Spleen (tissue), 11 donors: ENCODE measurements at regions not wholly inside any gene's neighbourhood (a gene's known extent, or its start where the extent isn't known, plus 50 kb on each side); places are given as distances from the start of the nearest gene placed in this dataset.
"Not testable (repeated sequence)": the region's sequence is repeated elsewhere in the genome, so short reads cannot be mapped to it uniquely, and the experiment has no call there.

Source experiments
- DNase-seq: peaks from one replicate; pipeline ENCODE4 v3.0.0-alpha.2; 2020
- H3K27ac ChIP-seq, 8 donors: fragments of 200-600 bp; sonication (generic) in 7 of 8; 1 replicate in 4 of 8; 2 replicates in 4 of 8; pipeline versions ENCODE4 v1.5.0 to v1.8.0; 2016 to 2021; ENCODE audit warnings: inconsistent platforms in 4 of 8, mild to moderate bottlenecking in 4 of 8, moderate library complexity in 1 of 8
- H3K27me3 ChIP-seq, 7 donors: fragments of 200-600 bp; sonication (generic) in 6 of 7; replicated peaks in 1 of 7; 1 replicate in 4 of 7; 2 replicates in 3 of 7; pipeline versions ENCODE4 v1.5.0 to v1.8.0; 2016 to 2021; ENCODE audit warnings: inconsistent platforms in 3 of 7, mild to moderate bottlenecking in 1 of 7
- H3K36me3 ChIP-seq, 6 donors: fragments of 200-600 bp; sonication (generic) in 5 of 6; 1 replicate in 4 of 6; 2 replicates in 2 of 6; pipeline versions ENCODE4 v1.5.0 to v1.8.0; 2016 to 2021; ENCODE audit warnings: inconsistent platforms in 2 of 6
- H3K4me1 ChIP-seq, 6 donors: fragments of 200-600 bp; sonication (generic) in 5 of 6; 1 replicate in 3 of 6; 2 replicates in 3 of 6; pipeline versions ENCODE4 v1.5.0 to v1.8.0; 2016 to 2021; ENCODE audit warnings: inconsistent platforms in 3 of 6
- H3K4me3 ChIP-seq, 8 donors: fragments of 200-600 bp; sonication (generic) in 7 of 8; 1 replicate in 4 of 8; 2 replicates in 4 of 8; pipeline versions ENCODE4 v1.5.0 to v1.8.0; 2016 to 2021; ENCODE audit warnings: inconsistent platforms in 4 of 8, mild to moderate bottlenecking in 4 of 8, moderate library complexity in 2 of 8
- H3K9me3 ChIP-seq, 8 donors: fragments of 200-600 bp; sonication (generic) in 7 of 8; 1 replicate in 4 of 8; 2 replicates in 4 of 8; pipeline versions ENCODE4 v1.5.0 to v1.8.0; 2016 to 2021; ENCODE audit warnings: inconsistent platforms in 4 of 8
- CTCF ChIP-seq, 11 experiments: fragments of 200-600 bp in 7 of 11; fragments of 450-650 bp in 4 of 11; sonication (generic) in 4 of 11; IDR thresholded peaks in 8 of 11; conservative IDR thresholded peaks in 3 of 11; 1 replicate in 7 of 11; 2 replicates in 4 of 11; pipeline versions ENCODE4 v1.4.0 to v1.8.0; 2016 to 2021; ENCODE audit warnings: antibody characterized with exemption in 11 of 11, inconsistent platforms in 4 of 11, mild to moderate bottlenecking in 1 of 11
- POLR2A ChIP-seq, 3 donors: fragments of 450-650 bp; IDR thresholded peaks; one replicate each; pipeline ENCODE4 v1.5.1; 2017; ENCODE audit warnings: antibody characterized with exemption in 3 of 3, mild to moderate bottlenecking in 1 of 3
- POLR2AphosphoS5 ChIP-seq, 3 donors: sonication (generic); formaldehyde crosslinking; IDR thresholded peaks; one replicate each; pipeline ENCODE4 v1.5.1; 2017; ENCODE audit warnings: antibody characterized with exemption in 3 of 3
- WGBS, 5 donors: extraction: QIAGEN DNeasy Blood & Tissue Kit in 3 of 5; methylation state at CpG; one replicate each; pipeline versions ENCODE4 v1.1.5 to v1.1.7; 2013 to 2018; 5-methylcytosine and 5-hydroxymethylcytosine counted together
- intact Hi-C: fragments of 100-400 bp; cut with DNase I; formaldehyde crosslinking; loops from one replicate; pipeline ENCODE4 v1.15.0; 2023; ENCODE audit warnings: low total_unique reads
- donor health status: healthy with polysubstance abuse.
- donor health status: DM: no; HTN: no; CAD: no; lungs with moderate emphysema.
- donor health status: DM: no; HTN: no; CAD: no.
- donor health status: Bipolar disorder and iron deficiency.
- donor health status: healthy.
- donor health status: DM: no; HTN: no; CAD: no.
- donor health status: DM: yes; HTN: yes; CAD: no.

DNA sequence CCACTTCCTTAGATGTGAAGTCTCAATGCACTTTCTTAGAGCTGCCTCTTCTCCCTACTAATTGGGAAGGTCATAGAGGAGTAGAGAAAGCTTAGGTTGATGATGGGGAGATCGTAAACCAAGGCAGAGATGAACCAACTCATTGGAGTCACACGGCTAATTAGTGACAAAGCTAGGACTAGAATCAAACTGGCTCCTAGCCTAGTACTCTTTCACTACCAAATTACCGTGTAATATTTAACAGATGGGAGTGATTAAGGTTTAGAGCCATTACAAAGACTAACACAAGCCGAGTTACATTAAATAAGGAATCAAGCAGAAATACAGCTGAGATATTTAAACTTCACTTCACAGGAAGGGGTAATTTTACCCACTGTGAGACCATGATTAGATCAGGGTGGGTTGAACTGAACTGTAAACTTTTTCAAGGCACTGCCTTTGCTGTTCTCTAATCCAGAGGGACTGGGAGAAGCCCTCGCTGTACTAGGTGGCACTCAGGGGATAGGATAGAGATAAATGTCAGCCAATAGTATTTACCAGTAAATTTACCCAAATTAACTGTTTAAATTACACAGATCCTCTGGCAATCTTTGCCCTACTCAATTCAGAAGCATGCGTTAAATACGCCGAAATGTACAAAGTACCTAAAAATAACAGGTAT is 166.4 kb upstream of the PIK3R1 start:
- TF ChIP-seq CTCF (IDR thresholded peaks at IDR 0.05 in 8 of 11, conservative IDR thresholded peaks at IDR 0.05 in 3 of 11) = no peak
- TF ChIP-seq POLR2A (IDR thresholded peaks at IDR 0.05) = no peak
- no peak for TF ChIP-seq POLR2AphosphoS5 (IDR thresholded peaks at IDR 0.05)
- intact Hi-C loops = no loop called here
- H3K4me3 ChIP-seq = no peak overlapping the region
- 84 to 96% (median 87%) methylated on average over 8 of the region's 8 CpGs for WGBS, 5 donors
- H3K36me3 ChIP-seq = no peaks in the 10 kb centered on the region
- DNase-seq = no peak
- peaks cover 0 to 30% (median 16%) of the 10 kb centered on the region in 8 donors for H3K9me3 ChIP-seq
- H3K4me1 ChIP-seq = no peaks in the 10 kb centered on the region
- no peaks in the 10 kb centered on the region for H3K27me3 ChIP-seq
- H3K27ac ChIP-seq = no peak overlapping the region

GRCh38 chr5:68048516-68048915 is 167.0 kb upstream of the PIK3R1 start:
- Histone ChIP-seq H3K9me3 (peaks cover 0 to 30% (median 16%) of the 10 kb centered on the region in 8 donors), H3K36me3 (no peaks in the 10 kb centered on the region), H3K4me1 (no peaks in the 10 kb centered on the region), H3K4me3 (no peak overlapping the region), H3K27ac (no peak overlapping the region), H3K27me3 (no peaks in the 10 kb centered on the region)
- WGBS, 5 donors = 89 to 97% (median 96%) methylated on average over 3 of the region's 3 CpGs
- intact Hi-C loops = no loop called here
- TF ChIP-seq POLR2AphosphoS5 (IDR thresholded peaks at IDR 0.05) (no peak), POLR2A (IDR thresholded peaks at IDR 0.05) (no peak), CTCF (IDR thresholded peaks at IDR 0.05 in 8 of 11, conservative IDR thresholded peaks at IDR 0.05 in 3 of 11) (no peak)
- DNase-seq = no peak

DNA sequence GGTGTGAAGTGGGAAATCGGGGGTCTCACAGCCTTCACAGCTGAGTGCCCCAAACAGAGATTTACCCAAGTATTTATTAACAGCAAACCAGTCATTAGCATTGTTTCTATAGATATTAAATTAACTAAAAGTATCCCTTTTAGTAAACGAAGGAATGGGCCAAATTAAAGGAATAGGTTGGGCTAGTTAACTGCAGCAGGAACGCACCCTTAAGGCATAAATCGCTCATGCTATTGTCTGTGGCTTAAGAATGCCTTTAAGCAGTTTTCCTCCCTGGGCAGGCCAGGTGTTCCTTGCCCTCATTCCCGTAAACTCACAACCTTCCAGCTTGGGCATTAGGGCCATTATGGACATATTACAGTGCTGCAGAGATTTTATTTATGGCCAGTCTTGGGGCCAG is 167.5 kb upstream of the PIK3R1 start:
- intact Hi-C loops, DNase-seq, H3K4me3 ChIP-seq, H3K27ac ChIP-seq, H3K27me3 ChIP-seq, H3K36me3 ChIP-seq, H3K4me1 ChIP-seq: not testable (repeated sequence)
- WGBS, 5 donors = 80 to 95% (median 92%) methylated on average over 5 of the region's 5 CpGs
- peaks cover 0 to 30% (median 16%) of the 10 kb centered on the region in 8 donors for H3K9me3 ChIP-seq

GRCh38 chr5:68047035-68047434 is 168.5 kb upstream of the PIK3R1 start:
- no peak overlapping the region for H3K4me3 ChIP-seq
- peaks cover 0 to 30% (median 16%) of the 10 kb centered on the region in 8 donors for H3K9me3 ChIP-seq
- TF ChIP-seq POLR2AphosphoS5 (IDR thresholded peaks at IDR 0.05) = no peak
- no peak for TF ChIP-seq POLR2A (IDR thresholded peaks at IDR 0.05)
- TF ChIP-seq CTCF (IDR thresholded peaks at IDR 0.05 in 8 of 11, conservative IDR thresholded peaks at IDR 0.05 in 3 of 11) = no peak
- intact Hi-C loops = no loop called here
- no peaks in the 10 kb centered on the region for H3K27me3 ChIP-seq
- H3K4me1 ChIP-seq = peaks cover 3 to 9% (median 7%) of the 10 kb centered on the region in 6 donors
- no peak for DNase-seq
- no peak overlapping the region for H3K27ac ChIP-seq
- WGBS, 5 donors = 88 to 97% (median 94%) methylated on average over 1 of the region's 1 CpG
- no peaks in the 10 kb centered on the region for H3K36me3 ChIP-seq
